PC-9 (cell line): ENCODE measurements at regions not wholly inside any gene's neighbourhood (a gene's known extent, or its start where the extent isn't known, plus 50 kb on each side); places are given as distances from the start of the nearest gene placed in this dataset.

Source experiments
- BruUV-seq: library from RNA; stranded (reverse); fragments of 400-500 nt; replicated peaks from 2 replicates; lab custom pipeline; 2021; lab: Mats Ljungman, UMichigan
- CTCF ChIA-PET: fragments of 300-600 bp; sonication (Branson Sonifier 250); formaldehyde crosslinking; loops from one replicate; lab custom pipeline; 2022; ENCODE audit warnings: antibody characterized with exemption; lab: Charles Lee
- POLR2A ChIA-PET: fragments of 300-600 bp; sonication (Branson Sonifier 250); formaldehyde crosslinking; loops from one replicate; lab custom pipeline; 2022; ENCODE audit warnings: antibody characterized with exemption; ENCODE audit not compliant: unreplicated experiment; lab: Charles Lee
- DNase-seq, 2 experiments: peaks; one replicate each; pipeline versions ENCODE4 v3.0.0 to v3.0.0-alpha.2; 2015 to 2022; ENCODE audit warnings: mixed read lengths in 1 of 2
- H2AFZ ChIP-seq: fragments of 200-600 bp; sonication (generic); 2 replicates; pipeline ENCODE4 v1.8.1; 2017; ENCODE audit warnings: antibody characterized with exemption
- H3F3A ChIP-seq: fragments of 200-600 bp; sonication (generic); 2 replicates; pipeline ENCODE4 v1.8.1; 2017; ENCODE audit warnings: antibody characterized with exemption, mild to moderate bottlenecking, low read depth; ENCODE audit not compliant: insufficient read depth
- H3K27ac ChIP-seq: fragments of 200-600 bp; sonication (generic); 2 replicates; pipeline ENCODE4 v1.6.1; 2016; ENCODE audit warnings: mixed run types
- H3K27me3 ChIP-seq: fragments of 200-600 bp; sonication (generic); 2 replicates; pipeline ENCODE4 v1.6.1; 2016; ENCODE audit warnings: low read depth, mixed run types; ENCODE audit not compliant: insufficient read depth
- H3K36me3 ChIP-seq: fragments of 200-600 bp; sonication (generic); 2 replicates; pipeline ENCODE4 v1.6.1; 2016; ENCODE audit warnings: low read depth, mixed run types
- H3K4me1 ChIP-seq: fragments of 200-600 bp; sonication (generic); replicated peaks from 2 replicates; pipeline ENCODE4 v1.6.1; 2016; ENCODE audit warnings: mixed run types; ENCODE audit not compliant: insufficient read depth
- H3K4me2 ChIP-seq: fragments of 200-600 bp; sonication (generic); 2 replicates; pipeline ENCODE4 v1.6.1; 2017; ENCODE audit warnings: mixed run types
- H3K4me3 ChIP-seq: fragments of 200-600 bp; sonication (generic); 2 replicates; pipeline ENCODE4 v1.6.1; 2016; ENCODE audit warnings: mixed run types
- H3K79me2 ChIP-seq: fragments of 200-600 bp; sonication (generic); 2 replicates; pipeline ENCODE4 v1.6.1; 2017; ENCODE audit warnings: low read depth, mixed run types
- H3K9me2 ChIP-seq: fragments of 200-600 bp; sonication (generic); 2 replicates; pipeline ENCODE4 v1.8.1; 2017; ENCODE audit warnings: mild to moderate bottlenecking; ENCODE audit not compliant: insufficient read depth
- H3K9me3 ChIP-seq: fragments of 200-600 bp; sonication (generic); 2 replicates; pipeline ENCODE4 v1.8.1; 2016; ENCODE audit warnings: low read depth; ENCODE audit not compliant: insufficient read depth
- H4K20me1 ChIP-seq: fragments of 200-600 bp; sonication (generic); 2 replicates; pipeline ENCODE4 v1.8.1; 2017; ENCODE audit not compliant: insufficient read depth
- CTCF ChIP-seq: fragments of 200-600 bp; sonication (generic); conservative IDR thresholded peaks from 2 replicates; pipeline ENCODE4 v1.6.1; 2017; ENCODE audit warnings: mixed run types, antibody characterized with exemption, mild to moderate bottlenecking, moderate library complexity
- EZH2 ChIP-seq: fragments of 200-600 bp; sonication (generic); IDR thresholded peaks from 2 replicates; pipeline ENCODE4 v1.8.0; 2017; ENCODE audit warnings: antibody characterized with exemption, low read depth
- intact Hi-C: fragments of 100-400 bp; cut with micrococcal nuclease; formaldehyde crosslinking; loops from one replicate; pipeline ENCODE4 v1.10.0; 2022; ENCODE audit not compliant: unreplicated experiment

GRCh38 chr3:102237838-102238237, 197.0 kb upstream of the ZPLD1 start:
- no peaks in the 10 kb centered on the region for H3K36me3 ChIP-seq
- no peaks in the 10 kb centered on the region for H4K20me1 ChIP-seq
- no peaks in the 10 kb centered on the region for H3K79me2 ChIP-seq
- H3K4me2 ChIP-seq: no peak overlapping the region
- H3K27me3 ChIP-seq: no peaks in the 10 kb centered on the region
- no peak overlapping the region for H3K4me3 ChIP-seq
- DNase-seq: no peak
- H3K27ac ChIP-seq: no peak overlapping the region
- intact Hi-C loops: loop anchor here (5.0 kb wide), 1 partner anchor 59 kb away; no protein-coding TSS in a partner anchor
- peak overlapping the region; percentile 1; the same call in 1 of the 2 replicates for H2AFZ ChIP-seq
- no peaks in the 10 kb centered on the region; the same call in 1 of the 2 replicates for H3K9me3 ChIP-seq
- ChIA-PET POLR2A (no interaction called here), CTCF (interaction anchor here (2.1 kb wide), 1 partner anchor 299 kb away, joined by 6 read pairs; no protein-coding TSS in a partner anchor)
- TF ChIP-seq EZH2 (no peak), CTCF (no peak)
- BruUV-seq: no TSS peak
- H3K4me1 ChIP-seq: peaks cover 11% of the 10 kb centered on the region
- no peaks in the 10 kb centered on the region; the same call in 1 of the 2 replicates for H3K9me2 ChIP-seq
- no peaks in the 10 kb centered on the region for H3F3A ChIP-seq

GRCh38 chr3:102238362-102238761, 196.5 kb upstream of the ZPLD1 start:
- BruUV-seq: no TSS peak
- H3K9me3 ChIP-seq: no peaks in the 10 kb centered on the region; the same call in 1 of the 2 replicates
- H3K4me2 ChIP-seq: no peak overlapping the region; the same call in 1 of the 2 replicates
- intact Hi-C loops: loop anchor here (5.0 kb wide), 1 partner anchor 59 kb away; no protein-coding TSS in a partner anchor
- H4K20me1 ChIP-seq: no peaks in the 10 kb centered on the region
- no peaks in the 10 kb centered on the region for H3F3A ChIP-seq
- POLR2A ChIA-PET: no interaction called here
- peak overlapping the region; percentile 1; the same call in 1 of the 2 replicates for H2AFZ ChIP-seq
- DNase-seq: no peak
- no peak overlapping the region for H3K4me3 ChIP-seq
- CTCF ChIA-PET: interaction anchor here (0.9 to 2.1 kb wide), 2 partner anchors 9 to 298 kb away, joined by 3 to 6 read pairs; no protein-coding TSS in a partner anchor
- H3K27me3 ChIP-seq: no peaks in the 10 kb centered on the region
- H3K9me2 ChIP-seq: no peaks in the 10 kb centered on the region; the same call in 1 of the 2 replicates
- H3K79me2 ChIP-seq: no peaks in the 10 kb centered on the region
- H3K4me1 ChIP-seq: peaks cover 11% of the 10 kb centered on the region
- H3K36me3 ChIP-seq: no peaks in the 10 kb centered on the region
- TF ChIP-seq EZH2 (no peak), CTCF (no peak)
- peak overlapping the region; percentile 6; the same call in 1 of the 2 replicates for H3K27ac ChIP-seq

DNA sequence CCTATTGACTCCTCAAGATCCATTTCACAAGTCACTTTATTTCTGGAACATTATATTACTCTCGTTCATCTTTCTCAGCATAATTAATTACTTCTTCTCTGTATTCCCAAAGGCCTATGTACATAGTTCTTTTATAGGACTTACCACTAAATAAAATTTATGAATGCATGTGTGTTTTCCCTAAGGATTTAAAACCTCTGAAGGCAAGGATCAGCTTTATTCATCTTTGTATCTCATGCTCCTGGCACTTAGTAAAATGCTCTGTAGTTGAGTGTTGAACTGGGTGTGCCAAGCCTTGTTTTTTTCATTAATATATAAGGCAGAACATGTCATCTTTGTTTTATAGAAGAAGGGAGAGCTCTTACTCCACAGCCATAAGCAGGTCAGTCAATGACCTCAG, 194.1 kb upstream of the ZPLD1 start:
- CTCF ChIA-PET: interaction anchor here (0.6 kb wide), 1 partner anchor 297 kb away, joined by 3 read pairs; no protein-coding TSS in a partner anchor
- TF ChIP-seq CTCF (no peak), EZH2 (no peak)

More for the DNA sequence above, 194.1 kb upstream of the ZPLD1 start:
- BruUV-seq: no TSS peak
- no peaks in the 10 kb centered on the region for H3F3A ChIP-seq
- POLR2A ChIA-PET: no interaction called here
- no peak overlapping the region for H2AFZ ChIP-seq
- no peak for DNase-seq
- no peak overlapping the region for H3K4me3 ChIP-seq
- no peaks in the 10 kb centered on the region for H3K27me3 ChIP-seq
- H3K4me1 ChIP-seq: peaks cover 11% of the 10 kb centered on the region
- H4K20me1 ChIP-seq: no peaks in the 10 kb centered on the region
- no peaks in the 10 kb centered on the region for H3K36me3 ChIP-seq
- no peaks in the 10 kb centered on the region; the same call in 1 of the 2 replicates for H3K9me2 ChIP-seq
- no peaks in the 10 kb centered on the region; the same call in 1 of the 2 replicates for H3K9me3 ChIP-seq
- no peak overlapping the region for H3K27ac ChIP-seq
- no peaks in the 10 kb centered on the region for H3K79me2 ChIP-seq
- intact Hi-C loops: no loop called here
- no peak overlapping the region for H3K4me2 ChIP-seq
